Chondrocyte (in vitro differentiated cells): ENCODE measurements at regions not wholly inside any gene's neighbourhood (a gene's known extent, or its start where the extent isn't known, plus 50 kb on each side); places are given as distances from the start of the nearest gene placed in this dataset.

Experiments
- DNase-seq: peaks from one replicate; pipeline ENCODE4 v3.0.0; 2021; ENCODE audit warnings: mixed read lengths, low spot score
- H3K27ac Mint-ChIP-seq: one replicate; pipeline ENCODE4 v1.8.0; 2021; ENCODE audit warnings: mild to moderate bottlenecking, moderate library complexity, mixed read lengths; ENCODE audit not compliant: unreplicated experiment
- H3K27me3 Mint-ChIP-seq: 2 replicates; pipeline ENCODE4 v1.8.0; 2021; ENCODE audit warnings: low read depth, mixed read lengths
- H3K36me3 Mint-ChIP-seq: 2 replicates; pipeline ENCODE4 v1.8.0; 2021; ENCODE audit warnings: low read depth, mixed read lengths
- H3K4me1 Mint-ChIP-seq: 2 replicates; pipeline ENCODE4 v1.8.0; 2021; ENCODE audit warnings: low read depth, mild to moderate bottlenecking, mixed read lengths
- H3K4me3 Mint-ChIP-seq: one replicate; pipeline ENCODE4 v1.8.0; 2021; ENCODE audit warnings: mild to moderate bottlenecking, moderate library complexity, mixed read lengths; ENCODE audit not compliant: unreplicated experiment
- H3K9me3 Mint-ChIP-seq: 2 replicates; pipeline ENCODE4 v1.8.0; 2021; ENCODE audit warnings: low read depth, mixed read lengths
- CTCF ChIP-seq: fragments of 200-600 bp; sonication (generic); IDR thresholded peaks from 2 replicates; pipeline ENCODE4 v1.5.0; 2021; ENCODE audit warnings: antibody characterized with exemption, mild to moderate bottlenecking, moderate library complexity

- no peak for DNase-seq
- Mint-ChIP-seq H3K36me3 (no peaks in the 10 kb centered on the region), H3K9me3 (no peaks in the 10 kb centered on the region), H3K4me3 (no peak overlapping the region), H3K4me1 (peaks cover 2% of the 10 kb centered on the region), H3K27ac (no peak overlapping the region), H3K27me3 (peaks cover 17% of the 10 kb centered on the region)
- TF ChIP-seq CTCF: peak; percentile 83
Observed at GRCh38 chr18:77650799-77651385, 401.2 kb downstream of the GALR1 start.

- H3K27ac Mint-ChIP-seq: no peak overlapping the region
- no peak for TF ChIP-seq CTCF
- H3K4me1 Mint-ChIP-seq: peaks cover 2% of the 10 kb centered on the region
- no peak for DNase-seq
- H3K36me3 Mint-ChIP-seq: no peaks in the 10 kb centered on the region
- no peak overlapping the region for H3K4me3 Mint-ChIP-seq
- peaks cover 15% of the 10 kb centered on the region for H3K27me3 Mint-ChIP-seq
- no peaks in the 10 kb centered on the region for H3K9me3 Mint-ChIP-seq
Observed at GRCh38 chr18:77651441-77651840, 401.8 kb downstream of the GALR1 start.

GRCh38 chr18:77653792-77654191 is 404.1 kb downstream of the GALR1 start:
- H3K4me3 Mint-ChIP-seq: no peak overlapping the region
- H3K36me3 Mint-ChIP-seq: no peaks in the 10 kb centered on the region
- TF ChIP-seq CTCF: no peak

GRCh38 chr18:77654302-77654701 is 404.7 kb downstream of the GALR1 start:
- Mint-ChIP-seq H3K9me3 (no peaks in the 10 kb centered on the region), H3K27ac (no peak overlapping the region), H3K27me3 (peaks cover 5% of the 10 kb centered on the region), H3K4me3 (no peak overlapping the region), H3K4me1 (peaks cover 2% of the 10 kb centered on the region), H3K36me3 (no peaks in the 10 kb centered on the region)
- no peak for TF ChIP-seq CTCF
- no peak for DNase-seq

More at GRCh38 chr18:77653792-77654191, 404.1 kb downstream of the GALR1 start:
- no peaks in the 10 kb centered on the region for H3K9me3 Mint-ChIP-seq
- peaks cover 5% of the 10 kb centered on the region for H3K27me3 Mint-ChIP-seq
- peaks cover 2% of the 10 kb centered on the region for H3K4me1 Mint-ChIP-seq
- DNase-seq: no peak
- no peak overlapping the region for H3K27ac Mint-ChIP-seq

GRCh38 chr18:77657651-77658298 is 408.1 kb downstream of the GALR1 start:
- no peaks in the 10 kb centered on the region for H3K9me3 Mint-ChIP-seq
- H3K4me3 Mint-ChIP-seq: no peak overlapping the region
- H3K36me3 Mint-ChIP-seq: no peaks in the 10 kb centered on the region
- no peaks in the 10 kb centered on the region for H3K4me1 Mint-ChIP-seq
- H3K27ac Mint-ChIP-seq: no peak overlapping the region
- H3K27me3 Mint-ChIP-seq: peaks cover 4% of the 10 kb centered on the region
- TF ChIP-seq CTCF: no peak
- DNase-seq: no peak
